Ramos (cell line): ENCODE measurements at regions not wholly inside any gene's neighbourhood (a gene's known extent, or its start where the extent isn't known, plus 50 kb on each side); places are given as distances from the start of the nearest gene placed in this dataset.
"Not testable (repeated sequence)": the region's sequence is repeated elsewhere in the genome, so short reads cannot be mapped to it uniquely, and the experiment has no call there.

Experiments used
- in situ Hi-C: fragments of 300-500 bp; cut with MboI; formaldehyde crosslinking; loops from one replicate; pipeline ENCODE4 v1.14.3; 2022; ENCODE audit warnings: low sequenced_read_pairs; ENCODE audit not compliant: unreplicated experiment

- in situ Hi-C loops = not testable (repeated sequence)
These were observed 84.5 kb downstream of the IDS start for GRCh38 chrX:149420566-149420965.

GRCh38 chrX:149398027-149398426 is 107.1 kb downstream of the IDS start:
- in situ Hi-C loops = no loop called here

- in situ Hi-C loops = no loop called here
These were observed 112.2 kb downstream of the IDS start for GRCh38 chrX:149392921-149393320.

GRCh38 chrX:149383852-149384251 is 121.3 kb downstream of the IDS start:
- in situ Hi-C loops = no loop called here

GRCh38 chrX:149374751-149375150 is 130.4 kb downstream of the IDS start:
- in situ Hi-C loops = no loop called here

- in situ Hi-C loops = no loop called here
These were observed 132.2 kb downstream of the IDS start for GRCh38 chrX:149372866-149373265.

- in situ Hi-C loops = no loop called here
These were observed 133.1 kb downstream of the IDS start for GRCh38 chrX:149371986-149372385.

GRCh38 chrX:149370097-149370496 is 135.0 kb downstream of the IDS start:
- in situ Hi-C loops = no loop called here

- in situ Hi-C loops = no loop called here
These were observed 139.6 kb downstream of the IDS start for GRCh38 chrX:149365552-149365951.

GRCh38 chrX:149365061-149365460 is 140.0 kb downstream of the IDS start:
- in situ Hi-C loops = no loop called here

GRCh38 chrX:149363965-149364364 is 141.1 kb downstream of the IDS start:
- in situ Hi-C loops = no loop called here

- in situ Hi-C loops = no loop called here
These were observed 158.8 kb downstream of the IDS start for GRCh38 chrX:149346306-149346705.

- in situ Hi-C loops = no loop called here
These were observed 182.8 kb downstream of the IDS start for GRCh38 chrX:149322316-149322715.

- in situ Hi-C loops = no loop called here
These were observed 191.2 kb downstream of the IDS start for GRCh38 chrX:149313871-149314371.

- in situ Hi-C loops = no loop called here
These were observed 192.1 kb downstream of the IDS start for GRCh38 chrX:149312988-149313387.

- in situ Hi-C loops = no loop called here
These were observed 193.0 kb downstream of the IDS start for GRCh38 chrX:149312097-149312496.

- in situ Hi-C loops = no loop called here
These were observed 202.4 kb downstream of the IDS start for GRCh38 chrX:149302705-149303104.

GRCh38 chrX:149298111-149298510 is 207.0 kb downstream of the IDS start:
- in situ Hi-C loops = no loop called here

GRCh38 chrX:149296092-149296491 is 209.0 kb downstream of the IDS start:
- in situ Hi-C loops = no loop called here

GRCh38 chrX:149286940-149287349 is 218.2 kb downstream of the IDS start:
- in situ Hi-C loops = loop anchor here (10.0 kb wide), 1 partner anchor 1242 kb away; no protein-coding TSS in a partner anchor

GRCh38 chrX:149284616-149285015 is 220.5 kb downstream of the IDS start:
- in situ Hi-C loops = loop anchor here (10.0 kb wide), 1 partner anchor 1240 kb away; no protein-coding TSS in a partner anchor

- in situ Hi-C loops = loop anchor here (10.0 kb wide), 1 partner anchor 1239 kb away; no protein-coding TSS in a partner anchor
These were observed 221.3 kb downstream of the IDS start for GRCh38 chrX:149283853-149284252.

GRCh38 chrX:149282909-149283308 is 222.2 kb downstream of the IDS start:
- in situ Hi-C loops = loop anchor here (10.0 kb wide), 1 partner anchor 1238 kb away; no protein-coding TSS in a partner anchor
